Prostate gland (tissue), 2 donors: ENCODE measurements at regions not wholly inside any gene's neighbourhood (a gene's known extent, or its start where the extent isn't known, plus 50 kb on each side); places are given as distances from the start of the nearest gene placed in this dataset.

Source experiments
- POLR2A ChIP-seq: fragments of 450-650 bp; IDR thresholded peaks from one replicate; pipeline ENCODE4 v1.6.1; 2016; ENCODE audit warnings: antibody characterized with exemption, mild to moderate bottlenecking
- POLR2AphosphoS5 ChIP-seq: sonication (generic); formaldehyde crosslinking; IDR thresholded peaks from one replicate; pipeline ENCODE4 v1.6.1; 2017; ENCODE audit warnings: antibody characterized with exemption
- TF ChIP-seq, protein P1 (sequence below), 4 experiments: fragments of 200-600 bp in 2 of 4; fragments of 450-650 bp in 2 of 4; sonication (generic) in 2 of 4; IDR thresholded peaks; 1 replicate in 3 of 4; 2 replicates in 1 of 4; pipeline ENCODE4 v1.5.1; 2016 to 2019; ENCODE audit warnings: antibody characterized with exemption in 4 of 4, mild to moderate bottlenecking in 2 of 4, moderate library complexity in 2 of 4

DNA sequence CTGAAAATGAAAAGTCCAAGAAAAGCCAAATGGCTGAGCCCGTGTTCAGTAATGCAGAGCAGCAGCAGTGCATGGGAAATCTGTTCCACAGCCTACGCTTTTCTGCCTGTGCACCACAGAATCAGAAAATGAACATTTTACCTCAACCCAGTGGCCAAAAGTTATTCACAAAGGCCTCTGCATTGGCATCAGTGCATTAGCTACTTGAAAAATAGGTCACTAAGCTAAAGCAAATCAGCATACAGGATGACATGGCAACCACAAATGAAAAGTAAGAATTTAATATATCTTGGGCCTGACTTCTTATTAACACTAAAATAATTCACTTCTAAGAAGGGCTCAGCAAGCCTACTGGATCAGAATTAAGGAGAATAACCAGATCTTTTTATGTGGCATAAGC is 1145.3 kb upstream of the CHAC2 start:
- TF ChIP-seq POLR2A (no peak), POLR2AphosphoS5 (no peak)
- TF ChIP-seq, protein P1, sequence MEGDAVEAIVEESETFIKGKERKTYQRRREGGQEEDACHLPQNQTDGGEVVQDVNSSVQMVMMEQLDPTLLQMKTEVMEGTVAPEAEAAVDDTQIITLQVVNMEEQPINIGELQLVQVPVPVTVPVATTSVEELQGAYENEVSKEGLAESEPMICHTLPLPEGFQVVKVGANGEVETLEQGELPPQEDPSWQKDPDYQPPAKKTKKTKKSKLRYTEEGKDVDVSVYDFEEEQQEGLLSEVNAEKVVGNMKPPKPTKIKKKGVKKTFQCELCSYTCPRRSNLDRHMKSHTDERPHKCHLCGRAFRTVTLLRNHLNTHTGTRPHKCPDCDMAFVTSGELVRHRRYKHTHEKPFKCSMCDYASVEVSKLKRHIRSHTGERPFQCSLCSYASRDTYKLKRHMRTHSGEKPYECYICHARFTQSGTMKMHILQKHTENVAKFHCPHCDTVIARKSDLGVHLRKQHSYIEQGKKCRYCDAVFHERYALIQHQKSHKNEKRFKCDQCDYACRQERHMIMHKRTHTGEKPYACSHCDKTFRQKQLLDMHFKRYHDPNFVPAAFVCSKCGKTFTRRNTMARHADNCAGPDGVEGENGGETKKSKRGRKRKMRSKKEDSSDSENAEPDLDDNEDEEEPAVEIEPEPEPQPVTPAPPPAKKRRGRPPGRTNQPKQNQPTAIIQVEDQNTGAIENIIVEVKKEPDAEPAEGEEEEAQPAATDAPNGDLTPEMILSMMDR (IDR thresholded peaks at IDR 0.05): no peak
